ENCODE measurements at regions not wholly inside any gene's neighbourhood (a gene's known extent, or its start where the extent isn't known, plus 50 kb on each side); places are given as distances from the start of the nearest gene placed in this dataset.

DNA sequence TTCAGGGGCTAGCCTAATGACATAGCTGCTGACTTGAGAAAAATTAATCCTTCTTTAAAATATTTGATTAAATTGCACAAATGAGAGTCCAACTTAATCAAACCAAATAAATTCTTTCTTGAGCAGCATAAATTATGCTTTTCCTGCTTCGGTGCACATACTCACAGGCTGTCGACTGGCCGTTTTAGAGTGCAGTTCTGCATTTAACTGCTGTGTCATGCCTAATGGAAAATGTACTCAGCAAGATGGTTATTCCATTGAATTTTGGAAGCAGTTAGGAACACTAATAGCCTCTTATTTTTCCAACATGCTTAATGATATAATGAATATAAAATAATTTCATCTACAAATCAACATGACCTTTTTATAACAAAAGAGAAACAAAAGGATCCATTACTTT, 266.1 kb upstream of the LRIG3 start:
- TF ChIP-seq POLR2AphosphoS5 (IDR thresholded peaks at IDR 0.05; ENCODE audit: low read depth, low read length) (no peak), ATF3 (IDR thresholded peaks at IDR 0.05) (no peak), MAX (IDR thresholded peaks at IDR 0.05) (no peak)
